ENCODE measurements at regions not wholly inside any gene's neighbourhood (a gene's known extent, or its start where the extent isn't known, plus 50 kb on each side); places are given as distances from the start of the nearest gene placed in this dataset.
A peak's percentile ranks its signal among the peaks of the same experiment; 100 is the strongest.

- no peak for DNase-seq (ENCODE audit: low spot score)
These were observed 183.8 kb downstream of the EMP1 start for GRCh38 chr12:13380297-13380696.

- DNase-seq (ENCODE audit: low spot score), result no peak
These were observed 183.1 kb downstream of the EMP1 start for GRCh38 chr12:13379531-13380188.

GRCh38 chr12:13377698-13378097 is 181.2 kb downstream of the EMP1 start:
- DNase-seq (ENCODE audit: low spot score), result no peak

- DNase-seq (ENCODE audit: low spot score), result no peak
These were observed 180.3 kb downstream of the EMP1 start for GRCh38 chr12:13376610-13377373.

GRCh38 chr12:13375583-13376345 is 179.2 kb downstream of the EMP1 start:
- no peak for DNase-seq (ENCODE audit: low spot score)

- no peak for DNase-seq (ENCODE audit: low spot score)
These were observed 178.3 kb downstream of the EMP1 start for GRCh38 chr12:13374793-13375192.

GRCh38 chr12:13373803-13374202 is 177.3 kb downstream of the EMP1 start:
- DNase-seq (ENCODE audit: low spot score), result no peak

GRCh38 chr12:13373131-13373530 is 176.6 kb downstream of the EMP1 start:
- DNase-seq (ENCODE audit: low spot score), result no peak

- no peak for DNase-seq (ENCODE audit: low spot score)
These were observed 175.9 kb downstream of the EMP1 start for GRCh38 chr12:13372386-13372785.

- DNase-seq (ENCODE audit: low spot score), result no peak
These were observed 175.3 kb downstream of the EMP1 start for GRCh38 chr12:13371797-13372196.

- DNase-seq (ENCODE audit: low spot score), result no peak
These were observed 174.8 kb downstream of the EMP1 start for GRCh38 chr12:13371367-13371766.

GRCh38 chr12:13369474-13370056 is 173.0 kb downstream of the EMP1 start:
- no peak for DNase-seq (ENCODE audit: low spot score)

GRCh38 chr12:13368971-13369370 is 172.4 kb downstream of the EMP1 start:
- DNase-seq (ENCODE audit: low spot score), result no peak

GRCh38 chr12:13368431-13368830 is 171.9 kb downstream of the EMP1 start:
- no peak for DNase-seq (ENCODE audit: low spot score)

GRCh38 chr12:13367973-13368372 is 171.4 kb downstream of the EMP1 start:
- no peak for DNase-seq (ENCODE audit: low spot score)

- no peak for DNase-seq (ENCODE audit: low spot score)
These were observed 169.3 kb downstream of the EMP1 start for GRCh38 chr12:13365748-13366366.

- DNase-seq (ENCODE audit: low spot score), result peak; percentile 17
These were observed 165.8 kb downstream of the EMP1 start for GRCh38 chr12:13362260-13362841.

- DNase-seq (ENCODE audit: low spot score), result no peak
These were observed 163.1 kb downstream of the EMP1 start for GRCh38 chr12:13359636-13360035.

GRCh38 chr12:13358391-13358905 is 161.9 kb downstream of the EMP1 start:
- no peak for DNase-seq (ENCODE audit: low spot score)

- DNase-seq (ENCODE audit: low spot score), result no peak
These were observed 154.4 kb downstream of the EMP1 start for GRCh38 chr12:13350946-13351345.

- DNase-seq (ENCODE audit: low spot score), result no peak
These were observed 153.9 kb downstream of the EMP1 start for GRCh38 chr12:13350381-13350780.

- no peak for DNase-seq (ENCODE audit: low spot score)
These were observed 151.9 kb downstream of the EMP1 start for GRCh38 chr12:13348464-13348863.
